HCT116 (cell line): ENCODE measurements at regions not wholly inside any gene's neighbourhood (a gene's known extent, or its start where the extent isn't known, plus 50 kb on each side); places are given as distances from the start of the nearest gene placed in this dataset.

Source experiments
- ELF1 ChIP-seq: IDR thresholded peaks from 2 replicates; pipeline ENCODE4 v1.6.1; 2012; ENCODE audit warnings: low read depth, borderline replicate concordance
- EZH2phosphoT487 ChIP-seq: fragments of 200-600 bp; IDR thresholded peaks from 2 replicates; pipeline ENCODE4 v1.6.1; 2018; ENCODE audit warnings: antibody characterized with exemption, borderline replicate concordance
- JUND ChIP-seq: IDR thresholded peaks from 2 replicates; pipeline ENCODE4 v1.6.1; 2012
- POLR2A ChIP-seq: IDR thresholded peaks from 2 replicates; pipeline ENCODE4 v1.7.0; 2011; ENCODE audit warnings: borderline replicate concordance; ENCODE audit not compliant: insufficient read depth, insufficient read length; ENCODE audit errors: extremely low read depth
- POLR2AphosphoS5 ChIP-seq: IDR thresholded peaks from 2 replicates; pipeline ENCODE4 v1.6.1; 2011; ENCODE audit warnings: mild to moderate bottlenecking, low read depth, low read length, moderate library complexity
- REST ChIP-seq: IDR thresholded peaks from 2 replicates; pipeline ENCODE4 v1.6.1; 2012; ENCODE audit warnings: low read depth
- SIN3A ChIP-seq: IDR thresholded peaks from 2 replicates; pipeline ENCODE4 v1.6.1; 2012; ENCODE audit warnings: low read depth
- SP1 ChIP-seq: IDR thresholded peaks from 2 replicates; pipeline ENCODE4 v1.6.1; 2012; ENCODE audit warnings: low read depth
- SRF ChIP-seq: IDR thresholded peaks from 2 replicates; pipeline ENCODE4 v1.6.1; 2012; ENCODE audit warnings: low read depth
- ZNF274 ChIP-seq: fragments of 200-500 bp; sonication (Bioruptor generic); IDR thresholded peaks from 2 replicates; pipeline ENCODE4 v1.6.1; 2014; ENCODE audit warnings: mild to moderate bottlenecking, low read depth, low read length, inconsistent platforms
- TF ChIP-seq, protein P1 (sequence below), 3 experiments: fragments of 200-600 bp in 1 of 3; sonication (generic) in 1 of 3; IDR thresholded peaks in 2 of 3; conservative IDR thresholded peaks in 1 of 3; 2 replicates each; pipeline ENCODE4 v1.5.1; 2012 to 2017; ENCODE audit warnings: low read depth in 2 of 3, low read length in 2 of 3, antibody characterized with exemption in 1 of 3, borderline replicate concordance in 1 of 3, control low read depth in 1 of 3, mild to moderate bottlenecking in 1 of 3, mixed read lengths in 1 of 3, mixed run types in 1 of 3, moderate library complexity in 1 of 3; ENCODE audit not compliant: insufficient read depth in 1 of 3
- TF ChIP-seq, protein P2 (sequence below): IDR thresholded peaks from 2 replicates; pipeline ENCODE4 v1.6.1; 2012

DNA sequence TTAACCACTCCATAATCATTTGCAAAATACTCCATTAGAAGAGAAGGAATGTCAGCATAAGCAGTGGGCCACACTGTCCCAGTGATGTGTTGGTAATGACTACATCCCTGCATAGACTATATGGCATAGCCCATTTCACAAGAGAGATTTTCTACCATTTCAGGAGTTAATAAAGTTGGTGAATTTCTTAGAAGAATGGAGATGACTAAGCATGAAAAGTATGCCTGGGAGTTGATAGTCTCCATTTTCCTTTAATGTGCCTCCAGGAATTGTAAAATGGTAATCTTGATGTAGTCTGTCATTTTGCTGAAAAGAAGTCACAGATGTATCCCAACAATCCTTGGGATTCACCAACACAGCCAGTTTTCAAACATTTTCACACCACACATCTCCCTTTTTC is 608.8 kb upstream of the CHRM3 start:
- TF ChIP-seq ZNF274 = no peak
- TF ChIP-seq, protein P1, sequence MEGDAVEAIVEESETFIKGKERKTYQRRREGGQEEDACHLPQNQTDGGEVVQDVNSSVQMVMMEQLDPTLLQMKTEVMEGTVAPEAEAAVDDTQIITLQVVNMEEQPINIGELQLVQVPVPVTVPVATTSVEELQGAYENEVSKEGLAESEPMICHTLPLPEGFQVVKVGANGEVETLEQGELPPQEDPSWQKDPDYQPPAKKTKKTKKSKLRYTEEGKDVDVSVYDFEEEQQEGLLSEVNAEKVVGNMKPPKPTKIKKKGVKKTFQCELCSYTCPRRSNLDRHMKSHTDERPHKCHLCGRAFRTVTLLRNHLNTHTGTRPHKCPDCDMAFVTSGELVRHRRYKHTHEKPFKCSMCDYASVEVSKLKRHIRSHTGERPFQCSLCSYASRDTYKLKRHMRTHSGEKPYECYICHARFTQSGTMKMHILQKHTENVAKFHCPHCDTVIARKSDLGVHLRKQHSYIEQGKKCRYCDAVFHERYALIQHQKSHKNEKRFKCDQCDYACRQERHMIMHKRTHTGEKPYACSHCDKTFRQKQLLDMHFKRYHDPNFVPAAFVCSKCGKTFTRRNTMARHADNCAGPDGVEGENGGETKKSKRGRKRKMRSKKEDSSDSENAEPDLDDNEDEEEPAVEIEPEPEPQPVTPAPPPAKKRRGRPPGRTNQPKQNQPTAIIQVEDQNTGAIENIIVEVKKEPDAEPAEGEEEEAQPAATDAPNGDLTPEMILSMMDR (IDR thresholded peaks at IDR 0.05 in 2 of 3, conservative IDR thresholded peaks at IDR 0.05 in 1 of 3; ENCODE audit: borderline replicate concordance in 1 of 3, insufficient read depth in 1 of 3, low read depth in 2 of 3, low read length in 2 of 3) = no peak
- TF ChIP-seq POLR2AphosphoS5 = no peak
- no peak for TF ChIP-seq SP1
- no peak for TF ChIP-seq SRF
- TF ChIP-seq SIN3A = no peak
- no peak for TF ChIP-seq EZH2phosphoT487
- TF ChIP-seq, protein P2, sequence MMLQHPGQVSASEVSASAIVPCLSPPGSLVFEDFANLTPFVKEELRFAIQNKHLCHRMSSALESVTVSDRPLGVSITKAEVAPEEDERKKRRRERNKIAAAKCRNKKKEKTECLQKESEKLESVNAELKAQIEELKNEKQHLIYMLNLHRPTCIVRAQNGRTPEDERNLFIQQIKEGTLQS = no peak
- no peak for TF ChIP-seq POLR2A
- no peak for TF ChIP-seq ELF1
- TF ChIP-seq JUND = no peak
- no peak for TF ChIP-seq REST
